Limb (tissue), 2 donors: ENCODE measurements at regions not wholly inside any gene's neighbourhood (a gene's known extent, or its start where the extent isn't known, plus 50 kb on each side); places are given as distances from the start of the nearest gene placed in this dataset.

ENCODE experiments used
- DNase-seq, 2 donors: peaks; one replicate each; pipeline ENCODE4 v3.0.0-alpha.2; 2016; ENCODE audit errors: extremely low spot score in 2 of 2

DNA sequence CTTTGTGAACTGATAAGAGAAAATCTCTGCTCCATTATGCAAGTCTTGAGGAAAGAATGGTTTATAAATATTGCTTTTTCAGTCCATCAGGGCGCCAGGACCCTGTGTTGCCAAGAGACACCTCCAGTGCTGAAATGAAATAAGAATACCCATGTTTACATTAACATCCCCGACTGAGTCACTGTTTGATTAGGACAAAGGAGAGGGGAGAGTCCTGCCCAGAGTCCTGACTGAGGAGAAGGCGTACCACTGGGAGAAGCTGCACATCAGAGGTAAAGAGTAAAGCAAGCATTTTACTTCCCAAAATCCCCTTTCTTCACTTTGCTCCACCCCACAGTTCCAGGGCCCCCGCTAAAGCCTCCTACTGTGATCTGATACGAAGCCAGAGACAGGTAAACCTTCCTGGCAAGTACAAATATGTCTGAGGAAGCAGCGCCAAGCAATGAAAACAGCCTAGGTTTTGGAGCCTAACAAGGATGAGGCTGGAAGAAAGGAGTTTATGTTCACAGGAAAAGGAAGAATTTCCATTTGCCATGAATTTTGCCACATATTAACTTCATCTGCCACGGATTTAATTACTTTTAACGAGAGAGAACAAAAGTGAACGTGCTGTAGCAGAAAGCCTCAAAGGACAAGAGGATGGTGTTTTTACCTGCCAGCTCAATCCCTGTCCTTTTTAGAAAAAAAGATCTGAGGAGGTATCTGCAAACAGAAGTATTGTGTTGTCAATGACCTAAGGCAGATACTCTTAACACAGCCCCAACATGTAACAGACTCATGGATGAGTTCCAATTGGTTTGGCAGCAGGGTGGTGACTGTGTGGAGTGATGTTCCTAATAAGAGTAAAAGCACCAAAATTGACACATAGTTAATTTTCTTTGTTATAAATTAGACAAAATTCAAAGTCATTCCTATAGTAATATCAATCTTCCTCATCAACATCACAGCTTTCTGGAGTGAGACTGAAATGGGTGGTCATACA is 209.4 kb upstream of the TLE4 start:
- no peak for DNase-seq

DNA sequence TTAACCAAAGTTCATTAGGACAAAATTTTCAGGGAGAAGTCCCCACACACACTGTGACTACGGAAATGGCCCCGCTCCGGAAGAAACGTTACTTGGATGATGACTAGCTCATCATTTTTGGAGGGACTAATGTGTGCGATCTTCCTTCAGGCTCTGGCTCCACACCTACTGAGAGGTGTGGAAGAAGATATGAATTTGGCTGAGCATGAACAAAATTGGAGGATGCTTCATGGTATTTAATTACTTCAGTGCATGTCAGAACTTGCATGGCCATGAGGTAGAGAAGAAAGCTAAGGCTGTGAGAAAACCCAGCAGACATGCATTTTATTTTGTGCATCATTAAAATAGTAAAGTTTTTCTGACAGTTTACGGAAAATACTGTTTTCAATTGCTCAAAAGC is 202.1 kb upstream of the TLE4 start:
- no peak for DNase-seq

DNA sequence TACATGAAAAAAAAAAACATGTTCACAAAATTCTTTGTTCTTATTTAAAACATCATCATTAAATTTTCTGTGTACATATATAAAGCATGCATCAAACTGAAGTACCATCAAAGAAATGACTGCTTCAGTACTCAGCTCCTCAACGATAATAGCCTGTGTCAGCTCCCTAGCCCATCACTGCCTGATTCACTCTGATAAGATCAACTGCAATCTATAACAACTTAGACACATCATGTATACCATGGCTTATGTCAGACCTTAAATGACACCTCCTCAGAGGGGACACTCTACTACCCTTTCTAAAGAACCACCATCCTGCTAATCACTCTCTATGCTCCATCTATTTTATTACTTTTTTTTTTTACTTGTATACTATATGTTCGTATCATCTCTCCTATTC is 200.5 kb upstream of the TLE4 start:
- DNase-seq: no peak

DNA sequence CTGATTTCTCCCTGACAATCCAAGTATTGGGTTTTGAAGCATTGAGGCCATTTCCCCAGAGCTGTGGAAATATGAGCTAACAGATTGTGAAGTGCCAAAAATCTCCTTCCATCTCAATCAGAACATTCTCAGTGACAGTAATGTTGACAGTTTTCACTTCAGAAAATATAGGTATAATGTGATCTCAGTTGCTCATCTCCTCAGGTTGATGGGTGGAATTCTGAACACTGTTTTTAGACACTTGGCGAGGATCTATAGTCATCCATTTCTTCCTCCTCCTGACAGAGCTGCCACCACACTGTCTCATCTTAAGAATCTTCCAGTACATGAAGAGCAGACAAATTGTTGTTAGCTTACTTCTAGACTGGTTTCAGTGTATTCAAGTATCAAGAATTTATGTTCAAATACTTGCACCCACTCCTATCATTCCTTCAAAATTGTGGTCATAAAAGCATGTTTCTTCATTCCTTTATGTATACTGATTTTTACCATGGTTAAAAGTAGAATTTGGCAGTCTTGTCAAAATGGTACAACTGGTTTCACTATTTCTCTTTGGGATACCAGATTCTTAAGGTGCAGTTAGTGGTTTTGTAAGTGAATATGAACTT is 199.7 kb upstream of the TLE4 start:
- no peak for DNase-seq

DNA sequence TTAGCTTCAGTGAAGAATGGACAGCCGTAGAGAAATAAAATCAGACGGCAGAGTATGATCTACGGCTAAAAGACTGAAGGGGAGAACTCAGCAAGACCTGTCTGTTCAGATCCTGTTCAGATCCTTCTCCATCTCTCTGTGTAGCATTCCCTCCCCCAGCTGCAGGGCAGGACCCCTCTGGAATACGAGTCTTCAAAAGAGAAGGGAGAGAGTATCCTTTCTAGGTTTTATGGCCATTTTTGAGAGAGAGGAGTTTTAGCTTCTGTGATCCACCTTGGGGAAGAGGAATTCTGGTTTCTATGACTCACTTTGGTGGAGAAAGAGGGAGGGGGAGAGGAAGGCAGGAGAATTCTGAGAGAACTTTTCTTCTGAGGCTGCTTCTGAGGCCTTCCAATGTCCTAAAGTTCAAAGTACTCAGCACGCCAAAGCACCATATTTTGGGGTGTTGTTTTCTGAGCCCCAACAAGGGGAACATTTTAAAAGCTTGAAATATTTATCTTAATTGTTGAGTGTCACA is 194.4 kb upstream of the TLE4 start:
- DNase-seq: no peak

DNA sequence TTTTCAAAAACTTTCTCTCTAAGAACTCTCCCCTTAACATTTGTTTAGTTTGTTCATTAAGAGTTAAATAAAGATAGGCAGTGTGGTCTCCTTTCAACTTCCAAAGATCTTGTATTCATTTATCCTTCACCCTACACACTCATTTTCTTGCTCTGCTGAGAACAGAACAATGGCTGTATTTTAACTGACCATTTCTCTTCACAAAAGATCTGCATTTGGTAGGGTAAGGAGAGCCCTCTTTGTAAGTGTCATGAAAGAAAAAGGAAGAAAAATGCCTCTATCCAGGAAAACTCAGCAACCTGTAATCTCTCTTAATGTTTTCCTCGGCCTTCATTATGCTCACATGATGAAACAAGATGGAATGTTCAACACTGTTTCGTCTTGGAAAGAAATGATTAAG is 193.7 kb upstream of the TLE4 start:
- no peak for DNase-seq

DNA sequence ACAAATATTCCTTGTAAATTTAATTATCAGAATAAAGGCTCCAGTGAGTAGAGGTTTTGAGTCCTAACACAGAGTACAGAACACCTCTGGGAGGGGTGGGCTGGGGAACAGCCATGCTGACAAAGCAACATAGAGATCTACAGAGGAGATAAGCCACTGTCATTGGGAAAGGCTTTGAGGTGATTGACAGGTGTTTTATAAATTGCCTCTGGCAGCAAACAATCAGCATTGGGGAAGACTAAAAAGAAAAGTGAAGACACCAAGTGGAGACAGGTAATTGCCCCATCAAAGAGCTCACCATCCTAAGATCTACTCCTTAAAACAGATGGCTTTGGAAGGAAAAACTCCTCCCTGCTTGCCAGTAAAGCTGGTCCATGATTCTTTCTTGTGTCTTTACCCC is 189.7 kb upstream of the TLE4 start:
- no peak for DNase-seq

DNA sequence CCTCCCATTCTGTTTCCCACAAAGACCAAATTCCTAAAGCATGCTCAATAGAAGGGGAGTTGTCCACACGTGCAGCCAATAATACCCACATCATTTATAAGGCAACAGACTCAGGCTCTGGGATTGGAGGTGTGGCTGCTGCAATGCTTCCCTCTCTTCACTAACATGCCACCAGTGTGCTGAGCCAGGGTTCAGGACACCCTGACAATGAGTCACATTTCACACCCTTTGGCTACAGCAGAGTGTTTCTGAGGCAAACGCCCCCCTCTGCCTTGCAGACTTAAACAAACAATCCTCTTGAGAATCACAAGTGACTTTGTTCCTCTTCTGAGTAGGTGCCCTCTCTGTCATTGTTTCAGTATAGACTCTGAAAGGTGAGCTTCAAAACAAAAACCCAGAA is 189.3 kb upstream of the TLE4 start:
- DNase-seq: no peak

DNA sequence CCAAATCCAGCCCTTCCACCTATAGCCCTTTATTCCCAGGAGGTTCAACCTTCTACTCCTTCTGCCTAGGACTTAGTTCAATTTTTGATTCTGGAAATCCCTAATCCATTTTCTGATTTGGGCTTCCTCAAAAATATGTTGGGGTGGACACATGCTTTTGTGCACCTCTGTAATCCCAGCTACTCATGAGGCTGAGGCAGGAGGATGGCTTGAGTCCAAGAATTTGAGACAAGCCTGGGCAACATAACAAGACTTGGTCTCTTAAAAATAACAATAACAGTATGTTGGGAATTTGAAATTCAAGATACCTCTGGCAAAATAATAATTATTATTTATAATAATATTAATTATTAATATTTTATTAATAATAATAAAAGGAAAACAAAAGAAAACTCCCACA is 188.7 kb upstream of the TLE4 start:
- no peak for DNase-seq

DNA sequence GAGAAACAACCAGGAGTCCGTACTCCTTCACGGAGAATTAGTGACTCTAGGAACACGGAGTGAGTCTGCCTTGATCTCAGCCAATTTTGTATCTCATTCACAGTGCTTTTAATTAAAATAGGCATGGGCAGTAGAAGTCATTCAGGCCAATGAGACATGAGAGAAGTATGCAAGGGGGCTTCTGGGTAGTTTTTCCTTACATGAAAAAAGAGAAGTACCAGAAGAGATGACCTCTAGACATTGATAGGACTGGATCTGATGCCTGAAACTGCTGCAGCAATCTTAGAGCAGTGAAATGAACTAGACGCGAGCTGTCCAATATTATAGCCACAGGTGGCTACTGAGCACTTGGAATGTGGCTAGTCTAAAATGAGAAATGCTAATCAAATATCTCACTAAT is 187.7 kb upstream of the TLE4 start:
- no peak for DNase-seq

DNA sequence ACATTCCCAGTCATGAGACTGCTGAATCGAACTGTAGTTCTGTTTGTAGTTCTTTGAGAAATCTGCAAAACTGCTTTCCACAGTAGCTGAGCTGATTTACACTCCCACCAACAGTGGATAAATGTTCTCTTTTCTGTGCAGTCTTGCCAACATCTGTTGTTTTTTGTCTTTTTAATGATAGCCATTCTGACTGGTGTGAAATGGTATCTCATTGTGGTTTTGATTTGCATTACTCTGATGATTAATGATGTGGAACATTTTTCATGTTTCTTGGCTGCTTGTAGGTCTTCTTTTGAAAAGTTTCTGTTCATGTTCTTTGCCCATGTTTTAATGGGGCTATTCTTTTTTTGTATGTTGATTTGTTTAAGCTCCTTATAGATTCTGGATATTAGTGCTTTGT is 187.3 kb upstream of the TLE4 start:
- no peak for DNase-seq

DNA sequence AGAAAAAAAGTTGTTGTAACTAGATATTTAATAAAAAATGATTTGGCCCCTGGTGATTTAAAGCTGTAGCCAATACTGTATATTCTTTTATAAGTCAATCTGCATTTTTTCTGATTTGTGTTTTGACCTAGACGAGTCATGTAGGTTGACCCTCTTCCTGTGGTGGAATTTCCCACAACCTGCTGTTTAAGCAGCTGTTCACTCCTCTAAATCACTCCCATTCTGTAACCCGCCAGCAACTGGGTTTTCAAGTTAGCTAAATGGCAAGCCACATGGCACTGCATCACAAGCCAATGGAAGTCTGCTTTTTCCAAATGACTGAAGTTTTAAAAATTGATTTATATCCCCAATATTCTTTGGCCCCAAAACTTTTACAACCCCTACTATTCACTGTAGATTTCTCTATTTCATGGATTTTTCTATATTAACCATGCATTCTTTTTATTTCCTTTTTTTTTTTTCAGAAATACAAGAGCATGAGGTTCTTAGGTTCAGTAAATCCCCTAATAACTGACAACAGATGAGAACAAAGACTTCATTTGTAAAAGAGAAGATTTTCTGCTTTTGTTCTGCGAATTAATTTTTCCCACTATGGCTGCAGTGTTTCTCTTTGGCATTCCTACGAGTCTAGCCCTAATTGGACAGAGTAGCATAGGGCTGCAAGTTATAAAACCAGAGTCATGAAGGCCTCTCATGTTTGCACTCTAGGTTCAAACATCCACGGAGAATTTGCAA is 184.5 kb upstream of the TLE4 start:
- peak in 1 of 2 donors; percentile 17 for DNase-seq

DNA sequence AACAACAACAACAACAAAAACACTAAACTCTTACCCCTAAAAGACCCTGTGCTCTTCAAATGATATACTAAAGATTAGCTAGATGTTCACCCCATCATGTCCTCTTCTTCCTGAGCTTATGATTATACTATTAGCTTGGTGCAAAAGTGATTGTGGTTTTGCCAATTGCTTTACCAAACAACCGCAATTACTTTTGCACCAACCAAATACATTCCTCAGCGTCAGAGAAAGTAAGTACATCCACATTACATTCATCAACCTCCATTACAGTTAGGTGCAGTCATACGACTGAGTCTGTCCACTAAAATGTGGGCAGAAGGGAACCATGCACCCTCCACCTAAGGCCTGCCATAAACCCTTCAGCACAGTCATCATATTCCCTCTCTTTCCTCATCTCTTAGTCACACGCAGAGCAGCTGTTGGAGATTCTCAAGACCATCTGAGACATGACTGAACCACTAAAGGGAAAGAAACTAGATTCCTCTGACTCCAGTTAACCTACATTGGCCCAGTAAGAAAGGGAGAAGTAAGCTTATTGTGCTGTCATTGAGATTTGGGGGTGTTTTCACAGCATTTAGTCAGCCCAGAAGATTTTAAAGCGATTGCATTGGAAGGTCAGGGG is 181.6 kb upstream of the TLE4 start:
- no peak for DNase-seq

DNA sequence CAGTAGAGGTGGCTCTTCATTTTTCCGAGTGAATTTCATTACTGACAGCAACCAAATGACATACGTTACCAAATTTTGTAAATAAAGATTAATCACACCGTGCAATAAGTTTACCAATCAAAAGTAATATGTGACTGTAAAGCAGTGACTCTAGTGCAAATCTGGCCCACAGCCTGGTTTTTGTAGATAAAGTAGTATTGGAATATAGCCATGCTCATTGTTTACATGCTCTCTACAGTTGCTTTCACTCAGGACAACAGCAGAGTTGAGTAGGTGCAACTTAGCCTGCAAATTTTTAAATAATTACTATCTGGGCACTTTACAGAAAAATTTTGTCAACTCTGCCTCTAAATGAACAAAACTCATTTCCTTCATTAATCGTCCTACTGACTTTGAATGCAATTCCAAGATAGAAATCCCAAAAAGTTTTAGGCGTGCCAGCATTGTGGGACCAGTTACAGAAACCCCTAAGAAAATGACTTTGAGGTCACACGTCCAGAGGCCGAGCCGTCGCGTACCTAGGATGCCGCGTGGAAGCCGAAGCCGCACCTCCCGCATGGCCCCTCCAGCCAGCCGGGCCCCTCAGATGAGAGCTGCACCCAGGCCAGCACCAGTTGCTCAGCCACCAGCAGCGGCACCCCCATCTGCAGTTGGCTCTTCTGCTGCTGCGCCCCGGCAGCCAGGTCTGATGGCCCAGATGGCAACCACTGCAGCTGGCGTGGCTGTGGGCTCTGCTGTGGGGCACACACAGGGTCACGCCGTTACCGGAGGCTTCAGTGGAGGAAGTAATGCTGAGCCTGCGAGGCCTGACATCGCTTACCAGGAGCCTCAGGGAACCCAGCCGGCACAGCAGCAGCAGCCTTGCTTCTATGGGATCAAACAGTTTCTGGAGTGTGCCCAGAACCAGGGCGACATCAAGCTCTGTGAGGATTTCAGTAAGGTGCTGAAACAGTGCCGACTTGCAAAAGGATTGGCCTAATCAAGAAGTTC is 180.7 kb upstream of the TLE4 start:
- DNase-seq: no peak

DNA sequence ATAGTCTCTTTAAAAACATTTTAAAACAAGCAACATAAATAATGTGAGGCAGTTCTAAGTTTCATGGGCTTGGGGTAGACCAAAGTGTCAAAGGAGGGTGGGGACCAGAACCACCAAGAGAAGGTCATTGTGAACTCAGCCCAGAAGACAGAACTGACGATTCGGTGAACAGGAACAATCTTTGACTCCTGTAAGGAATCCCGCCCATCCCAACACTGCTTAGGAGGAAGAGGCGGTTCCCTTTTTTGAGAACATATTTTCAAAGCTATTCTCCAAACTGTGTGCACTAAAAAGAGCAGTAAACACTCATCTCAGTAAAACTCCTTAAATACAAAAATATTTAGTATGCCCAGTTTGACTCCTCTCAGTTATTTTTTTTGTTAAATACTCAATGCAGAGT is 176.5 kb upstream of the TLE4 start:
- DNase-seq: no peak

DNA sequence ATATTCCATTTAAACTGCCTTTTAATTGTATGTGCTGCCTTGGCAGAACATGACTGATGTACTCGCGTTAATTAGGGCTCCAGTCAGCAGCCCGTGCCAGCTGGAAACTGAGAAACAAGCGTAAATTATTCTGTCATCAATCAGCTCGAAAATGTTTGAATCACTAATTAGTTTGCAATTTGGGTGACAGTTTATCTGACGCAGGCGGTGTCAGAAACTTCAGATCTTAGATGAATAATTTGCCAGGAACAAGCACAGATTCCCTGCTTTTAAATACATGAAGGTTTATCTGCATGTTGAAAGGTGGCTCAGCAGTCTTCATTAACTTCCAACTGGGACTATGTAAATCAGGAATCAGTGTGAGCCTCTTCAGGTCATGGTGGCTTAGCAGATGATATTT is 176.0 kb upstream of the TLE4 start:
- no peak for DNase-seq

DNA sequence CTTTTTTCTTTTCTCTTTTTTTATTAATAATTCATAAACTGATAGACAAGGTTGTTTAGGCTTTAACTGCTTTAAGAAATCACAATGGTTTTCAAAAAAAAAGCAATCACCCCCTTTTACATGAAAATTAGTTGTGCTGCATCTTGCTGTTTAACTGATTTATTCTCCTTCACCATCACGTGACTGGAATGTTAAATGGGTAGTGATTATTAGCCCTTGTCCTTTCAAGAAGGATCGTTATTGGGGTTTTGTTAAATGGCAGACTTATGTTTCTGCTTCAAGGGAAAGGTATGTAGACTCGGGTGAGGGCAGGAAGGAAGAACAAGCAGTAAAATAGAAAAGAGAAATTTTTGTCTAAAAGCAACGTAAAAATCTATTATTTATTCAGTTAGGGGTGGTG is 175.6 kb upstream of the TLE4 start:
- no peak for DNase-seq

DNA sequence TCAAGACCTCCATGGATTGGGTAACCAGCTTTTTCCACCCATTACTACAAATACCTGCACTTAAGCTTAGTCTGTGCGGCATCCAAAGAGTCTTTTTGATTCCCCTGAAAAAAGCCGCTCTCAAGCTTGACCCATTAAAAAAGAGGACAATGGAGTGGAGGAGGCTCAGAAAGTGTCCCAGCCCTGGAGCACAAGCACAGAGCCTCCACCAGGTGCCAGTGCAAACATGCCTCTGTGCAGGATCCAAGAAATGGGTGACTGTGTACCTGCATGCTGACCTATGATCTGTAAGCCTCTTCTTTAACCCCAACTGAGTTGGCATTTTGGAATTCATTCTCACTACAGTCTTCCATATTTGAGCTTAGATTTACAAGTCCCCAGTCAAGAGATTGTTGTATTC is 168.3 kb upstream of the TLE4 start:
- no peak for DNase-seq

DNA sequence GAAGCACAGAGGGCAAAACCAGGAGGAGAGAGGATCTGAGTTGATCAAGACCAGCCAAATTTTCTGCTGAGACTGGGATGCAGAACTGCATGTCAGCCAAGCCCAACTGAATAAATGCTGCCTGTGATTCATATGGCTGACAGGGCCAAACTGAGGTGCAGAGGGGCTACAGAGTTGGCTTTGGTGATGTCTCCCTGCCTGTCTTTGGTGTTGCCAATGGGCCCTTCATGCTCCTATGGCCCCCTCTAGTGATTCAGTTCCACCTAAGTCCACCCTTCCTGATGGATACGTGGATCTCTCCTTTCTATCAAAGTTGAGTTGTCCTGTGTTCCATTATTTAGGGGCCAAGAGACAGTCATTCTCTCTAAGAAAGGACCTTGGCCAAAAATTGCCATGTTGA is 163.6 kb upstream of the TLE4 start:
- no peak for DNase-seq

DNA sequence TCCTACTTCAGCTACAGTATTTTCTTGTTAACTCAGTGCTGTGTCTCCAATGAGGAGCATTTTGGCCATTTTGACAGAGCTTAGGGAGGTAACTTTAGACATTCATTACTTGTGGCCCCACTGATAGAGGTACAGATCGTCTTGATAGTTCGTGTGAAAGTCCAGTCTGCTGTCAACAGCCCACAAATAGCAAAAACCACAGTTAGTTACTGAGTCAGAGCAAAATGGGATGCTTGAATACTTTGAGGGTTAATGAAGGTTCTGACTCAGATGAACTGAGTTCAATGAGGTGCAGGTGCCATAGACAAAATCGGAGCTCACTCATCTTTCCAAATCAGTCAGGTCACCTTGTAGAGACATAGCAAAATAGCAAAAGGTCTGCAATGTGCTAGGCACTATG is 163.1 kb upstream of the TLE4 start:
- DNase-seq: no peak
